Right atrium auricular region (tissue), 2 donors: ENCODE measurements at regions not wholly inside any gene's neighbourhood (a gene's known extent, or its start where the extent isn't known, plus 50 kb on each side); places are given as distances from the start of the nearest gene placed in this dataset.
"Not testable (repeated sequence)": the region's sequence is repeated elsewhere in the genome, so short reads cannot be mapped to it uniquely, and the experiment has no call there.

Experiments
- DNase-seq: peaks from one replicate; pipeline ENCODE4 v3.0.0-alpha.2; 2019; ENCODE audit warnings: low spot score
- H3K27ac ChIP-seq, 2 donors: fragments of 200-600 bp; sonication (generic); 1 replicate in 1 of 2; 2 replicates in 1 of 2; pipeline ENCODE4 v1.5.1; 2016 to 2019
- H3K27me3 ChIP-seq, 2 donors: fragments of 200-600 bp; sonication (generic); one replicate each; pipeline versions ENCODE4 v1.5.1 to v1.6.0; 2017 to 2019
- H3K36me3 ChIP-seq: fragments of 200-600 bp; sonication (generic); one replicate; pipeline ENCODE4 v1.5.1; 2016
- H3K4me1 ChIP-seq, 2 donors: fragments of 200-600 bp; sonication (generic); one replicate each; pipeline versions ENCODE4 v1.5.1 to v1.6.0; 2017 to 2019
- H3K4me3 ChIP-seq, 2 donors: fragments of 200-600 bp; sonication (generic); 1 replicate in 1 of 2; 2 replicates in 1 of 2; pipeline ENCODE4 v1.5.1; 2017 to 2019; ENCODE audit warnings: mild to moderate bottlenecking in 1 of 2, moderate library complexity in 1 of 2
- H3K9me3 ChIP-seq, 2 donors: fragments of 200-600 bp; sonication (generic); one replicate each; pipeline ENCODE4 v1.5.1; 2019
- TF ChIP-seq, protein P1 (sequence below), 2 donors: fragments of 200-600 bp; sonication (generic); IDR thresholded peaks; one replicate each; pipeline ENCODE4 v1.5.1; 2019; ENCODE audit warnings: antibody characterized with exemption in 2 of 2

DNA sequence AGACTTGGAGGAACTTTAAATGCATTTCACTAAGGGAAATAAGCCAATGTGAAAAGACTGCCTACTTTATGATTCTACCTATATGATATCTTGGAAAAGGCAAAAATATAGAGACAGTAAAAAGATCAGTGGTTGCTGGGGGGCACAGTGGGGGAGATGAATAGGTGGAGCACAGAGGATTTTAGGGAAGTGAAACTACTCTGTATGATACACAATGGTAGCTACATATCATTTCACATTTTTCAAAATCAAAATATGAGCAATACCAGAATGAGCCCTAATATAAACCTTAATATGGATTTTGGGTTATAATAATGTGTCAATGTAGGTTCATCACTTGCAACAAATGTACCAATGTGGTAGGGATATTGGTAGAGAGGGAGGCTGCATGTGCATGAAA is 161.4 kb upstream of the HTR1E start:
- Histone ChIP-seq H3K4me1 (no peaks in the 10 kb centered on the region), H3K9me3 (no peaks in the 10 kb centered on the region), H3K27me3 (no peaks in the 10 kb centered on the region), H3K36me3 (no peaks in the 10 kb centered on the region), H3K27ac (no peak overlapping the region), H3K4me3 (no peak overlapping the region)
- DNase-seq, result no peak
- TF ChIP-seq, protein P1, sequence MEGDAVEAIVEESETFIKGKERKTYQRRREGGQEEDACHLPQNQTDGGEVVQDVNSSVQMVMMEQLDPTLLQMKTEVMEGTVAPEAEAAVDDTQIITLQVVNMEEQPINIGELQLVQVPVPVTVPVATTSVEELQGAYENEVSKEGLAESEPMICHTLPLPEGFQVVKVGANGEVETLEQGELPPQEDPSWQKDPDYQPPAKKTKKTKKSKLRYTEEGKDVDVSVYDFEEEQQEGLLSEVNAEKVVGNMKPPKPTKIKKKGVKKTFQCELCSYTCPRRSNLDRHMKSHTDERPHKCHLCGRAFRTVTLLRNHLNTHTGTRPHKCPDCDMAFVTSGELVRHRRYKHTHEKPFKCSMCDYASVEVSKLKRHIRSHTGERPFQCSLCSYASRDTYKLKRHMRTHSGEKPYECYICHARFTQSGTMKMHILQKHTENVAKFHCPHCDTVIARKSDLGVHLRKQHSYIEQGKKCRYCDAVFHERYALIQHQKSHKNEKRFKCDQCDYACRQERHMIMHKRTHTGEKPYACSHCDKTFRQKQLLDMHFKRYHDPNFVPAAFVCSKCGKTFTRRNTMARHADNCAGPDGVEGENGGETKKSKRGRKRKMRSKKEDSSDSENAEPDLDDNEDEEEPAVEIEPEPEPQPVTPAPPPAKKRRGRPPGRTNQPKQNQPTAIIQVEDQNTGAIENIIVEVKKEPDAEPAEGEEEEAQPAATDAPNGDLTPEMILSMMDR (IDR thresholded peaks at IDR 0.05), result no peak

DNA sequence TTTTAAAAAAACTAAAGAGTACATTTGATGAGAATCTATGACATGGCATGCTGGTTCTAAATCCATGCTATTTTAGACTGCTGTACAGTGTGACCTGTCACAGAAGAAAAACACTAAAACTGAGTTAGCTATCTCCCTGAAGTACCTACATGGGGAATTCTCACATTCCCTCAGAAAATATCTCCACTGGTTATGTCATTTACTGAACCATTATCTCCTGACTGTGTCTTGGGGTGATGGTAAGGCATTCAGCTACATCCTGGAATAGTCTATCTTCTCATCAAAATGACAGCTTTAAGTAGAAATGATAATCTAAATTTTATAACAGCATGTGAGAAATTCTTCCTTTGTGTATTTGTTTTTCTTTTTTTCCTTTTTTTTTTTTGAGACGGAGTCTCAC is 172.1 kb upstream of the HTR1E start:
- no peak overlapping the region for H3K4me3 ChIP-seq
- DNase-seq, result no peak
- TF ChIP-seq, protein P1 (IDR thresholded peaks at IDR 0.05), result no peak
- no peaks in the 10 kb centered on the region for H3K27me3 ChIP-seq
- H3K27ac ChIP-seq, result no peak overlapping the region
- no peaks in the 10 kb centered on the region for H3K4me1 ChIP-seq
- H3K9me3 ChIP-seq, result no peaks in the 10 kb centered on the region
- no peaks in the 10 kb centered on the region for H3K36me3 ChIP-seq

DNA sequence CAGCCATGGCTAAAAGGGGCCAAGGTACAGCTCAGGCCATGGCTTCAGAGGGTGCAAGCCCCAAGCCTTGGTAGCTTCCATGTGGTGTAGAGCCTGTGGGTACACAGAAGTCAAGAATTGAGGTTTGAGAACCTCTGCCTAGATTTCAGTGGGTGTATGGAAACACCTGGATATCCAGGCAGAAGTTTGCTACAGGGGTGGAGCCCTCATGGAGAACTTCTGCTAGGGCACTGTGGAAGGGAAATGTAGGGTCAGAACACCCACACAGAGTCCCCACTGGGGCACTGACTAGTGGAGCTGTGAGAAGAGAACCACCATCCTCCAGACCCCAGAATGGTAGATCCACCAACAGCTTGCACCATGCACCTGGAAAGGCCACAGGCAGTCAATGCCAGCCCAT is 177.4 kb upstream of the HTR1E start:
- not testable (repeated sequence) for H3K9me3 ChIP-seq, H3K4me1 ChIP-seq, H3K27ac ChIP-seq, H3K4me3 ChIP-seq, H3K36me3 ChIP-seq, H3K27me3 ChIP-seq, DNase-seq

DNA sequence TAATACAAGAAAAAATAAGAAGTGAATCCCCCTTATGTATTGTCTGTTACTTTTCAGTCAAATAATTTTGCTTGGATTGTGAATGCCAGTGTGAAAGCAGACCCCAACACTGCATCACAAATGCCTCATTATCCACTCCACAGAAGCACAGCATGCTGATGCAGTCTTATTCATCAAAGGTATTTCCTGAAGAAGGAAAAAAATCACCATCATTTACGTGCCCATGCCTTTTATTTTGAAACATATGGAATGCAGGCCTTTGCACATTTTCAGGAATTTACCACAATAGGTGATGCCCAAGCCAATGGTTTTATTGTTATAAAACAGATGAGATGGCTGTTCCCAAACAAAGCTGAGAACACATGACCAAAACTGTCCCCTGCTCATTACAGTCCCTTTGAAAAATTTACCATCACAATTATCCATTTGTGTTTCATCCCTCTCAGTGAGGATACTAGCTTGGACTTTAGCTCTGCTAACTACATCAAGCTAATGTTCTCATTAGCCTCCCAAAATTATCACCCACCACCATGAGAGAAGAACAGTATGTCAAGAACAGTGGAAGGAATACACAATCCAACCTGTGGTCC is 180.6 kb upstream of the HTR1E start:
- Histone ChIP-seq H3K36me3 (no peaks in the 10 kb centered on the region), H3K27ac (no peak overlapping the region)
- TF ChIP-seq, protein P1 (IDR thresholded peaks at IDR 0.05), result no peak

DNA sequence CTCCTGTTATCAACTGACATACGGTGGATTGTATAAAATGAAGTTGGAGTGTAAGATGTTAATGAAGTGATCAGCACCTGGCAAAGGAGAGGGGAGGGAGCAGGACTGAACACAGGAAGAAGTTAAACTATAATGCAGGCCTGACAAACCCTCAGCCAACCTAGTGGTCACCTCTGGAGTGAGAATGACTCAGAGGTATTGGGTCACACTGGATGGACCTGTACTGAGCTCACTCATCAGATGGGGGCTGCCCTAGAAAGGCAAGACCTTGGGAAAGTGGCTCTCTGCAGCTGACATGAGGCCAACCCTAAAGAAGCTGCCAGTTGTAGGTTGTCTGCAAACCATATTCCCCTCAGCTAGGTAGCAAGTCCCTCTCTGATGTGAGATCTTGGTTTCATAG is 193.3 kb upstream of the HTR1E start:
- Histone ChIP-seq H3K27me3 (no peaks in the 10 kb centered on the region), H3K36me3 (no peaks in the 10 kb centered on the region), H3K4me1 (no peaks in the 10 kb centered on the region), H3K27ac (no peak overlapping the region), H3K4me3 (no peak overlapping the region), H3K9me3 (no peaks in the 10 kb centered on the region)
- DNase-seq, result no peak
- TF ChIP-seq, protein P1 (IDR thresholded peaks at IDR 0.05), result no peak

More for the DNA sequence above, 180.6 kb upstream of the HTR1E start:
- DNase-seq, result no peak
- H3K27me3 ChIP-seq, result no peaks in the 10 kb centered on the region
- no peak overlapping the region for H3K4me3 ChIP-seq
- no peaks in the 10 kb centered on the region for H3K9me3 ChIP-seq
- no peaks in the 10 kb centered on the region for H3K4me1 ChIP-seq

DNA sequence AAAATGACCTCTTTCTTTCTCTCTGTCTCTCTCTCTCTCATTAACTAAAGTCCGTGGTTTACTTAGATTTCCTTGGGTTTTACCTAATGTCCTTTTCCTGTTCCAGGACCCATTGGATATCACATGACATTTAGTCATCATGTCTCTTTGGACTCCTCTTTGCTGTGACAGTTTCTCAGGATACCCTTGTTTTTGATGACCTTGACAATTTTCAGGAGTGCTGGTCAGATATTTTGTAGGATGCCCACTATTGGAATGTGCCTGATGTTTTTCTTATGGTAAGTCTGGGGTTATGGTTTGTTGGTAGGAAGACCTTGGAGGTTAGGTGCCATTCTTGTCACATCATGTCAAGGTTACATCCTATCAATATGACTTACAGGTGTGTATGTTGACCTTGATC is 199.2 kb upstream of the HTR1E start:
- Histone ChIP-seq H3K27me3 (no peaks in the 10 kb centered on the region), H3K4me1 (no peaks in the 10 kb centered on the region), H3K9me3 (peaks cover 0 to 4% of the 10 kb centered on the region in 2 donors), H3K27ac (no peak overlapping the region), H3K4me3 (no peak overlapping the region), H3K36me3 (no peaks in the 10 kb centered on the region)
- TF ChIP-seq, protein P1 (IDR thresholded peaks at IDR 0.05), result no peak
- no peak for DNase-seq

DNA sequence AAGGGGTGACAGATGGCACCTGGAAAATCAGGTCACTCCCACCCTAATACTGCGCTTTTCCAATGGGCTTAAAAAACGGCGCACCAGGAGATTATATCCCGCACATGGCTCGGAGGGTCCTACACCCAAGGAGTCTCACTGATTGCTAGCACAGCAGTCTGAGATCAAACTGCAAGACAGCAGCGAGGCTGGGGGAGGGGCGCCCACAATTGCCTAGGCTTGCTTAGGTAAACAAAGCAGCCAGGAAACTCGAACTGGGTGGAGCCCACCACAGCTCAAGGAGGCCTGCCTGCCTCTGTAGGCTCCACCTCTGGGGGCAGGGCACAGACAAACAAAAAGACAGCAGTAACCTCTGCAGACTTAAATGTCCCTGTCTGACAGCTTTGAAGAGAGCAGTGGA is 205.7 kb upstream of the HTR1E start:
- not testable (repeated sequence) for H3K36me3 ChIP-seq, H3K27ac ChIP-seq, H3K4me1 ChIP-seq, H3K4me3 ChIP-seq, H3K9me3 ChIP-seq, H3K27me3 ChIP-seq, DNase-seq

DNA sequence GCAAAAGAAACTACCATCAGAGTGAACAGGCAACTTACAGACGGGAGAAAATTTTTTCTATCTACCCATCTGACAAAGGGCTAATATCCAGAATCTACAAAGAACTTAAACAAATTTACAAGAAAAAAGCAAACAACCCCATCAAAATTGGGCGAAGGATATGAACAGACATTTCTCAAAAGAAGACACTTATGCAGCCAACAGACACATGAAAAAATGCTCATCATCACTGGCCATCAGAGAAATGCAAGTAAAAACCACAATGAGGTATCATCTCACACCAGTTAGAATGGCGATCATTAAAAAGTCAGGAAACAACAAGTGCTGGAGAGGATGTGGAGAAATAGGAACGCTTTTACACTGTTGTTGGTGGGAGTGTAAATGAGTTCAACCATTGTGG is 206.6 kb upstream of the HTR1E start:
- DNase-seq, H3K27ac ChIP-seq, H3K4me3 ChIP-seq, H3K27me3 ChIP-seq, H3K36me3 ChIP-seq, H3K4me1 ChIP-seq, H3K9me3 ChIP-seq: not testable (repeated sequence)
